SK-N-SH (cell line): ENCODE measurements at regions not wholly inside any gene's neighbourhood (a gene's known extent, or its start where the extent isn't known, plus 50 kb on each side); places are given as distances from the start of the nearest gene placed in this dataset.

ENCODE experiments used
- CTCF ChIA-PET: fragments of 300-600, 350-600 bp; formaldehyde crosslinking; extraction: SDS; loops from one replicate; lab custom pipeline; 2021; lab: Yijun Ruan, JAX
- POLR2A ChIA-PET: fragments of 350-600 bp; sonication (Branson Sonifier 250); formaldehyde crosslinking; extraction: SDS; loops from one replicate; lab custom pipeline; 2020; ENCODE audit warnings: antibody characterized with exemption, inconsistent platforms; lab: Yijun Ruan, JAX
- DNase-seq: peaks from one replicate; pipeline ENCODE4 v3.0.0; 2012
- H2AFZ ChIP-seq: fragments of 200-600 bp; sonication (generic); 2 replicates; pipeline ENCODE4 v1.8.1; 2016; ENCODE audit warnings: antibody characterized with exemption, mild to moderate bottlenecking, low read depth
- H3F3A ChIP-seq: fragments of 200-600 bp; sonication (generic); replicated peaks from 2 replicates; pipeline ENCODE3; 2016; ENCODE audit warnings: antibody characterized with exemption, mild to moderate bottlenecking; ENCODE audit not compliant: insufficient read depth
- H3K27ac ChIP-seq, 2 experiments: fragments of 200-500 bp in 1 of 2; fragments of 200-600 bp in 1 of 2; sonication (Bioruptor generic) in 1 of 2; sonication (generic), shearing (Covaris generic) in 1 of 2; 2 replicates each; pipeline versions ENCODE4 v1.5.1 to v1.6.1; 2014 to 2016; ENCODE audit warnings: low read depth in 2 of 2, inconsistent platforms in 1 of 2, low read length in 1 of 2, mild to moderate bottlenecking in 1 of 2, mixed read lengths in 1 of 2
- H3K27me3 ChIP-seq: fragments of 200-600 bp; sonication (generic), shearing (Covaris generic); 2 replicates; pipeline ENCODE4 v1.6.1; 2016; ENCODE audit warnings: mixed run types; ENCODE audit not compliant: insufficient read depth
- H3K36me3 ChIP-seq, 2 experiments: fragments of 200-500 bp in 1 of 2; fragments of 200-600 bp in 1 of 2; sonication (Bioruptor generic) in 1 of 2; sonication (generic) in 1 of 2; replicated peaks in 1 of 2; 2 replicates each; pipeline versions ENCODE3 to v1.5.1; 2014 to 2016; ENCODE audit warnings: low read length in 1 of 2, mild to moderate bottlenecking in 1 of 2; ENCODE audit not compliant: insufficient read depth in 2 of 2, control insufficient read depth in 1 of 2
- H3K4me1 ChIP-seq, 2 experiments: fragments of 200-500 bp in 1 of 2; fragments of 200-600 bp in 1 of 2; sonication (Bioruptor generic) in 1 of 2; sonication (generic), shearing (Covaris generic) in 1 of 2; 2 replicates each; pipeline versions ENCODE4 v1.5.1 to v1.6.1; 2014 to 2016; ENCODE audit warnings: low read depth in 1 of 2, low read length in 1 of 2, mixed run types in 1 of 2; ENCODE audit not compliant: insufficient read depth in 2 of 2, control insufficient read depth in 1 of 2
- H3K4me2 ChIP-seq: fragments of 200-600 bp; sonication (generic), shearing (Covaris generic); 2 replicates; pipeline ENCODE4 v1.6.1; 2017; ENCODE audit warnings: mixed run types
- H3K4me3 ChIP-seq, 2 experiments: fragments of 200-500 bp in 1 of 2; fragments of 200-600 bp in 1 of 2; sonication (Bioruptor generic) in 1 of 2; sonication (generic), shearing (Covaris generic) in 1 of 2; 2 replicates each; pipeline versions ENCODE4 v1.5.1 to v1.8.1; 2014 to 2016; ENCODE audit warnings: low read depth in 2 of 2, inconsistent platforms in 1 of 2, low read length in 1 of 2, mild to moderate bottlenecking in 1 of 2, mixed read lengths in 1 of 2, moderate library complexity in 1 of 2
- H3K79me2 ChIP-seq: fragments of 200-600 bp; sonication (generic); 2 replicates; pipeline ENCODE4 v1.8.1; 2017; ENCODE audit warnings: mild to moderate bottlenecking; ENCODE audit not compliant: insufficient read depth
- H3K9ac ChIP-seq: fragments of 200-600 bp; sonication (generic); 2 replicates; pipeline ENCODE4 v1.6.1; 2017; ENCODE audit warnings: mixed run types
- H3K9me2 ChIP-seq: fragments of 200-600 bp; sonication (generic); 2 replicates; pipeline ENCODE4 v1.6.1; 2017; ENCODE audit warnings: mixed run types
- H3K9me3 ChIP-seq: fragments of 200-600 bp; sonication (generic); 2 replicates; pipeline ENCODE4 v1.6.1; 2017; ENCODE audit warnings: mixed run types, mild to moderate bottlenecking, moderate library complexity
- H4K20me1 ChIP-seq: fragments of 200-600 bp; sonication (generic); 2 replicates; pipeline ENCODE4 v1.6.1; 2017; ENCODE audit warnings: mild to moderate bottlenecking, mixed run types; ENCODE audit not compliant: insufficient read depth
- CHD2 ChIP-seq: fragments of 150-350 bp; IDR thresholded peaks from 2 replicates; pipeline ENCODE4 v1.6.1; 2018; ENCODE audit warnings: low read length; ENCODE audit not compliant: partially characterized antibody
- ELF1 ChIP-seq: IDR thresholded peaks from 2 replicates; pipeline ENCODE4 v1.4.0; 2012
- EP300 ChIP-seq, 2 experiments: IDR thresholded peaks; 2 replicates each; pipeline versions ENCODE4 v1.4.0 to v1.6.1; 2012; ENCODE audit warnings: borderline replicate concordance in 1 of 2, low read depth in 1 of 2, low read length in 1 of 2
- GATA2 ChIP-seq: sonication (generic); formaldehyde crosslinking; IDR thresholded peaks from 2 replicates; pipeline ENCODE4 v1.5.0; 2020; ENCODE audit warnings: mild to moderate bottlenecking, missing genetic modification reagents
- IRF3 ChIP-seq: fragments of 150-350 bp; IDR thresholded peaks from 2 replicates; pipeline ENCODE4 v1.6.1; 2016; ENCODE audit warnings: mild to moderate bottlenecking, low read depth, low read length
- JUND ChIP-seq: IDR thresholded peaks from 2 replicates; pipeline ENCODE4 v1.4.0; 2012
- MEF2A ChIP-seq: IDR thresholded peaks from 2 replicates; pipeline ENCODE4 v1.4.0; 2012; ENCODE audit warnings: low read depth, borderline replicate concordance
- POLR2AphosphoS5 ChIP-seq: IDR thresholded peaks from 2 replicates; pipeline ENCODE4 v1.6.1; 2012; ENCODE audit warnings: low read depth, low read length
- RAD21 ChIP-seq: IDR thresholded peaks from 2 replicates; pipeline ENCODE4 v1.6.1; 2012; ENCODE audit warnings: mild to moderate bottlenecking, low read length
- RCOR1 ChIP-seq: fragments of 150-350 bp; IDR thresholded peaks from 2 replicates; pipeline ENCODE4 v1.6.1; 2017; ENCODE audit warnings: antibody characterized with exemption, low read length
- REST ChIP-seq: IDR thresholded peaks from 2 replicates; pipeline ENCODE4 v1.6.1; 2012; ENCODE audit warnings: mild to moderate bottlenecking, low read depth, low read length, moderate library complexity
- RXRA ChIP-seq: IDR thresholded peaks from 2 replicates; pipeline ENCODE4 v1.4.0; 2012; ENCODE audit warnings: low read depth, mild to moderate bottlenecking, borderline replicate concordance
- SMC3 ChIP-seq: IDR thresholded peaks from 2 replicates; pipeline ENCODE4 v1.6.1; 2012; ENCODE audit warnings: low read depth, low read length, improper control_type of control experiment
- TAF1 ChIP-seq: IDR thresholded peaks from 2 replicates; pipeline ENCODE4 v1.6.1; 2012; ENCODE audit warnings: low read depth, mild to moderate bottlenecking, low read length, moderate library complexity, borderline replicate concordance
- USF2 ChIP-seq: fragments of 150-350 bp; IDR thresholded peaks from 2 replicates; pipeline ENCODE4 v1.6.1; 2017; ENCODE audit warnings: antibody characterized with exemption, low read length, low read depth, borderline replicate concordance
- WGBS: methylation state at CpG from one replicate; pipeline ENCODE4 v1.1.6; 2017; ENCODE audit warnings: low lambda C conversion rate; 5-methylcytosine and 5-hydroxymethylcytosine counted together

GRCh38 chr21:28832715-28833061, 160.0 kb downstream of the LTN1 start:
- DNase-seq, result no peak
- Histone ChIP-seq H3K9ac (no peak overlapping the region), H3K27me3 (no peaks in the 10 kb centered on the region), H3K27ac (no peak overlapping the region), H3K9me2 (no peaks in the 10 kb centered on the region), H3K4me2 (no peak overlapping the region), H3K79me2 (no peaks in the 10 kb centered on the region), H2AFZ (no peak overlapping the region), H3F3A (peaks cover 7% of the 10 kb centered on the region), H3K4me3 (no peak overlapping the region), H3K4me1 (peaks cover 0 to 2% of the 10 kb centered on the region in 2 experiments; a peak in 2 of 4 replicates), H4K20me1 (no peaks in the 10 kb centered on the region), H3K36me3 (no peaks in the 10 kb centered on the region), H3K9me3 (no peaks in the 10 kb centered on the region)
- ChIA-PET CTCF (no interaction called here), POLR2A (no interaction called here)
- TF ChIP-seq CHD2, result no peak
- TF ChIP-seq USF2, result no peak
- TF ChIP-seq EP300 (IDR thresholded peaks at IDR 0.05; ENCODE audit: borderline replicate concordance in 1 of 2, low read depth in 1 of 2, low read length in 1 of 2), result no peak
- no peak for TF ChIP-seq RAD21
- TF ChIP-seq IRF3, result no peak
- TF ChIP-seq RXRA, result no peak
- no peak for TF ChIP-seq ELF1
- no peak for TF ChIP-seq SMC3
- TF ChIP-seq REST, result no peak
- no peak for TF ChIP-seq TAF1
- no peak for TF ChIP-seq POLR2AphosphoS5
- TF ChIP-seq MEF2A, result no peak
- TF ChIP-seq GATA2 (CRISPR knock-in tag), result no peak
- no peak for TF ChIP-seq JUND
- TF ChIP-seq RCOR1, result no peak
- 96% methylated on average over 3 of the region's 3 CpGs for WGBS
